ENCODE measurements at regions not wholly inside any gene's neighbourhood (a gene's known extent, or its start where the extent isn't known, plus 50 kb on each side); places are given as distances from the start of the nearest gene placed in this dataset.

GRCh38 chr16:86118467-86119307, 219.7 kb downstream of the IRF8 start:
- no peak for DNase-seq
- intact Hi-C loops (cut with DNase I) = no loop called here
- ATAC-seq = no peak

- ATAC-seq = peak in 1 of 2 donors; percentile 77
- intact Hi-C loops (cut with DNase I) = no loop called here
- DNase-seq = no peak
Measured at GRCh38 chr16:86120201-86121192, 221.5 kb downstream of the IRF8 start.

GRCh38 chr16:86121374-86122010, 222.5 kb downstream of the IRF8 start:
- intact Hi-C loops (cut with DNase I) = no loop called here
- DNase-seq = no peak
- peak in 1 of 2 donors; percentile 29 for ATAC-seq

- ATAC-seq = no peak
- DNase-seq = peak; percentile 36
Measured at GRCh38 chr16:86122681-86123342, 223.8 kb downstream of the IRF8 start.

GRCh38 chr16:86124321-86124720, 225.4 kb downstream of the IRF8 start:
- DNase-seq (no peak), ATAC-seq (no peak)
- intact Hi-C loops (cut with DNase I) = no loop called here

More at GRCh38 chr16:86122681-86123342, 223.8 kb downstream of the IRF8 start:
- intact Hi-C loops (cut with DNase I) = no loop called here

- intact Hi-C loops (cut with DNase I) = no loop called here
- ATAC-seq (no peak), DNase-seq (no peak)
Measured at GRCh38 chr16:86126891-86127290, 227.9 kb downstream of the IRF8 start.

GRCh38 chr16:86127366-86127765, 228.4 kb downstream of the IRF8 start:
- no peak for ATAC-seq
- DNase-seq = no peak
- intact Hi-C loops (cut with DNase I) = no loop called here

- no peak for ATAC-seq
- intact Hi-C loops (cut with DNase I) = no loop called here
- no peak for DNase-seq
Measured at GRCh38 chr16:86128246-86128645, 229.3 kb downstream of the IRF8 start.

GRCh38 chr16:86129541-86129940, 230.6 kb downstream of the IRF8 start:
- intact Hi-C loops (cut with DNase I) = no loop called here
- DNase-seq (no peak), ATAC-seq (no peak)

GRCh38 chr16:86133377-86133776, 234.4 kb downstream of the IRF8 start:
- intact Hi-C loops (cut with DNase I) = no loop called here
- ATAC-seq = no peak
- DNase-seq = no peak

- intact Hi-C loops (cut with DNase I) = no loop called here
- ATAC-seq = no peak
- DNase-seq = no peak
Measured at GRCh38 chr16:86133847-86134375, 234.9 kb downstream of the IRF8 start.

- intact Hi-C loops (cut with DNase I) = no loop called here
- DNase-seq (no peak), ATAC-seq (peak in 1 of 2 donors; percentile 93)
Measured at GRCh38 chr16:86134802-86135461, 236.0 kb downstream of the IRF8 start.

- DNase-seq = no peak
- intact Hi-C loops (cut with DNase I) = no loop called here
- no peak for ATAC-seq
Measured at GRCh38 chr16:86137359-86137758, 238.4 kb downstream of the IRF8 start.

- DNase-seq (no peak), ATAC-seq (no peak)
- intact Hi-C loops (cut with DNase I) = no loop called here
Measured at GRCh38 chr16:86138121-86139085, 239.4 kb downstream of the IRF8 start.

GRCh38 chr16:86142801-86143236, 243.9 kb downstream of the IRF8 start:
- DNase-seq (no peak), ATAC-seq (no peak)
- intact Hi-C loops (cut with DNase I) = no loop called here

GRCh38 chr16:86143666-86144065, 244.7 kb downstream of the IRF8 start:
- ATAC-seq (no peak), DNase-seq (no peak)
- intact Hi-C loops (cut with DNase I) = no loop called here

- DNase-seq (no peak), ATAC-seq (no peak)
- intact Hi-C loops (cut with DNase I) = no loop called here
Measured at GRCh38 chr16:86145669-86146068, 246.7 kb downstream of the IRF8 start.
